ENCODE measurements at regions not wholly inside any gene's neighbourhood (a gene's known extent, or its start where the extent isn't known, plus 50 kb on each side); places are given as distances from the start of the nearest gene placed in this dataset.
A peak's percentile ranks its signal among the peaks of the same experiment; 100 is the strongest.

GRCh38 chr12:24255920-24256665 lies 306.6 kb upstream of the SOX5 start:
- no peak for DNase-seq

GRCh38 chr12:24252602-24253001 lies 303.1 kb upstream of the SOX5 start:
- no peak for DNase-seq

GRCh38 chr12:24246934-24247333 lies 297.5 kb upstream of the SOX5 start:
- no peak for DNase-seq

GRCh38 chr12:24246376-24246775 lies 296.9 kb upstream of the SOX5 start:
- no peak for DNase-seq

- no peak for DNase-seq
Observed at GRCh38 chr12:24244801-24245200, 295.3 kb upstream of the SOX5 start.

GRCh38 chr12:24244231-24244630 lies 294.8 kb upstream of the SOX5 start:
- no peak for DNase-seq

- DNase-seq = no peak
Observed at GRCh38 chr12:24240707-24241106, 291.2 kb upstream of the SOX5 start.

- DNase-seq = no peak
Observed at GRCh38 chr12:24233519-24234246, 284.2 kb upstream of the SOX5 start.

- no peak for DNase-seq
Observed at GRCh38 chr12:24232531-24232930, 283.1 kb upstream of the SOX5 start.

- no peak for DNase-seq
Observed at GRCh38 chr12:24231298-24231697, 281.8 kb upstream of the SOX5 start.

GRCh38 chr12:24230061-24230701 lies 280.7 kb upstream of the SOX5 start:
- DNase-seq = no peak

- no peak for DNase-seq
Observed at GRCh38 chr12:24229031-24229700, 279.7 kb upstream of the SOX5 start.

GRCh38 chr12:24228371-24228770 lies 278.9 kb upstream of the SOX5 start:
- no peak for DNase-seq

GRCh38 chr12:24227551-24227950 lies 278.1 kb upstream of the SOX5 start:
- no peak for DNase-seq

- peak; percentile 18 for DNase-seq
Observed at GRCh38 chr12:24226745-24227350, 277.4 kb upstream of the SOX5 start.

GRCh38 chr12:24224401-24224800 lies 274.9 kb upstream of the SOX5 start:
- no peak for DNase-seq

GRCh38 chr12:24223926-24224325 lies 274.5 kb upstream of the SOX5 start:
- no peak for DNase-seq

- DNase-seq = no peak
Observed at GRCh38 chr12:24222968-24223367, 273.5 kb upstream of the SOX5 start.

- no peak for DNase-seq
Observed at GRCh38 chr12:24212496-24212895, 263.0 kb upstream of the SOX5 start.

- DNase-seq = no peak
Observed at GRCh38 chr12:24206621-24207020, 257.2 kb upstream of the SOX5 start.

GRCh38 chr12:24201258-24201970 lies 251.9 kb upstream of the SOX5 start:
- no peak for DNase-seq

- no peak for DNase-seq
Observed at GRCh38 chr12:24200010-24200409, 250.5 kb upstream of the SOX5 start.
